OCI-LY1 (cell line): ENCODE measurements at regions not wholly inside any gene's neighbourhood (a gene's known extent, or its start where the extent isn't known, plus 50 kb on each side); places are given as distances from the start of the nearest gene placed in this dataset.

Experiments used
- H2AFZ ChIP-seq: fragments of 200-600 bp; sonication (generic), shearing (Covaris generic); 2 replicates; pipeline ENCODE4 v1.6.0; 2014; ENCODE audit warnings: antibody characterized with exemption, mild to moderate bottlenecking, low read length
- H3F3A ChIP-seq: fragments of 200-600 bp; sonication (generic), shearing (Covaris generic); 2 replicates; pipeline ENCODE4 v1.6.0; 2014; ENCODE audit warnings: mild to moderate bottlenecking, antibody characterized with exemption, low read length, moderate library complexity; ENCODE audit not compliant: insufficient read depth
- H3K27ac ChIP-seq: fragments of 200-600 bp; sonication (generic); 2 replicates; pipeline ENCODE4 v1.5.1; 2014; ENCODE audit warnings: low read length, mixed run types, mild to moderate bottlenecking, low read depth; ENCODE audit not compliant: poor library complexity, severe bottlenecking
- H3K27me3 ChIP-seq: fragments of 200-600 bp; sonication (generic); 2 replicates; pipeline ENCODE4 v1.6.0; 2014; ENCODE audit warnings: antibody characterized with exemption, mild to moderate bottlenecking, low read length, moderate library complexity; ENCODE audit not compliant: insufficient read depth
- H3K36me3 ChIP-seq: fragments of 200-600 bp; sonication (generic); 2 replicates; pipeline ENCODE4 v1.6.1; 2014; ENCODE audit warnings: mild to moderate bottlenecking, antibody characterized with exemption, low read length, moderate library complexity, mixed read lengths; ENCODE audit not compliant: insufficient read depth
- H3K4me1 ChIP-seq: fragments of 200-600 bp; sonication (generic); 2 replicates; pipeline ENCODE4 v1.5.1; 2014; ENCODE audit warnings: mild to moderate bottlenecking, low read length, moderate library complexity; ENCODE audit not compliant: insufficient read depth, severe bottlenecking
- H3K4me2 ChIP-seq: fragments of 200-600 bp; sonication (generic), shearing (Covaris generic); 2 replicates; pipeline ENCODE4 v1.6.1; 2014; ENCODE audit warnings: low read length
- H3K4me3 ChIP-seq: fragments of 200-600 bp; sonication (generic); 2 replicates; pipeline ENCODE4 v1.5.1; 2014; ENCODE audit warnings: low read length, low read depth, mild to moderate bottlenecking, mixed read lengths; ENCODE audit not compliant: poor library complexity, severe bottlenecking
- H3K79me2 ChIP-seq: fragments of 200-600 bp; shearing (Covaris generic); 2 replicates; pipeline ENCODE4 v1.6.1; 2016; ENCODE audit warnings: mixed run types, low read length, mixed read lengths; ENCODE audit not compliant: insufficient read depth
- H3K9ac ChIP-seq: fragments of 200-600 bp; sonication (generic), shearing (Covaris generic); 2 replicates; pipeline ENCODE4 v1.6.1; 2014; ENCODE audit warnings: mild to moderate bottlenecking, low read length, mixed read lengths
- H3K9me2 ChIP-seq: fragments of 200-600 bp; sonication (generic), shearing (Covaris generic); 2 replicates; pipeline ENCODE4 v1.6.1; 2014; ENCODE audit warnings: low read depth, mild to moderate bottlenecking, low read length, mixed read lengths
- H3K9me3 ChIP-seq: fragments of 200-600 bp; shearing (Covaris generic); 2 replicates; pipeline ENCODE4 v1.6.1; 2014; ENCODE audit warnings: low read length, mixed read lengths
- H4K20me1 ChIP-seq: fragments of 200-600 bp; sonication (generic), shearing (Covaris generic); 2 replicates; pipeline ENCODE4 v1.6.0; 2016; ENCODE audit warnings: mild to moderate bottlenecking, low read length; ENCODE audit not compliant: insufficient read depth
- EZH2 ChIP-seq: fragments of 200-600 bp; sonication (generic), shearing (Covaris generic); IDR thresholded peaks from 2 replicates; pipeline ENCODE4 v1.8.0; 2017; ENCODE audit warnings: borderline replicate concordance, mixed run types, mild to moderate bottlenecking, antibody characterized with exemption, low read length, moderate library complexity, mixed read lengths
- TF ChIP-seq, protein P1 (sequence below): fragments of 200-600 bp; sonication (generic), shearing (Covaris generic); IDR thresholded peaks from 2 replicates; pipeline ENCODE4 v1.5.1; 2017; ENCODE audit warnings: mild to moderate bottlenecking, antibody characterized with exemption, low read length, moderate library complexity, mixed read lengths

DNA sequence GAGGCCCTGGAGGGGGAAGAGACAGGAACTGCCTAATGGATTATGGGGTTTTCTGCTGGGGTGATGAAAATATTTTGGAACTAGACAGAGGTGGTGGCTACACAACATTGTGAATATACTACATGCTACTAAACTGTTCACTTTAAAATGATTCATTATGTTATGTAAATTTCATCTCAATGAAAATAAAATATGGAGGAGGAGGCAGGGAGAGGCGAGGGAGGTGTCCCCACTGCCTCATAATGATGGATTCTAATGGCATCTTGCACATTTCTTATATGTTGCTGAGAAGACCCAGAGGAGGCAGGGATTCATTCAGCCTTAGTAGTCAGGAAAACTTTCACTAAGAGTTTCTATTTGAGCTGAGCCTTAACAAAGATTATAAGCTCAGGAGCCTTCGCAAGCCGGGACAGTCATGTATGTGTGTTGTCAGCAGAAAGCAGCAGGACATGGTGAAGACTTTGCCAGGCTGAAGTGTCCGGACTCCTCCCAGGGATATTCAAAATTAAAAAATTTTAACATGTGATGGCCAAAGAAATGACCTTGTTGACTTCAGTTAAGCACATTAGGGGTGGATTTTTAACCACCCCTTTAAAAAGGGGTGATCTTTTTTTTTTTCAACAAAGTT is 158.6 kb upstream of the PCSK2 start:
- no peak overlapping the region for H3K27ac ChIP-seq
- H3K36me3 ChIP-seq = no peaks in the 10 kb centered on the region
- H2AFZ ChIP-seq = no peak overlapping the region
- H3F3A ChIP-seq = no peaks in the 10 kb centered on the region
- H3K4me2 ChIP-seq = no peak overlapping the region
- H3K27me3 ChIP-seq = no peaks in the 10 kb centered on the region
- H3K9me3 ChIP-seq = no peaks in the 10 kb centered on the region
- H3K4me1 ChIP-seq = no peaks in the 10 kb centered on the region
- TF ChIP-seq EZH2 = no peak
- TF ChIP-seq, protein P1, sequence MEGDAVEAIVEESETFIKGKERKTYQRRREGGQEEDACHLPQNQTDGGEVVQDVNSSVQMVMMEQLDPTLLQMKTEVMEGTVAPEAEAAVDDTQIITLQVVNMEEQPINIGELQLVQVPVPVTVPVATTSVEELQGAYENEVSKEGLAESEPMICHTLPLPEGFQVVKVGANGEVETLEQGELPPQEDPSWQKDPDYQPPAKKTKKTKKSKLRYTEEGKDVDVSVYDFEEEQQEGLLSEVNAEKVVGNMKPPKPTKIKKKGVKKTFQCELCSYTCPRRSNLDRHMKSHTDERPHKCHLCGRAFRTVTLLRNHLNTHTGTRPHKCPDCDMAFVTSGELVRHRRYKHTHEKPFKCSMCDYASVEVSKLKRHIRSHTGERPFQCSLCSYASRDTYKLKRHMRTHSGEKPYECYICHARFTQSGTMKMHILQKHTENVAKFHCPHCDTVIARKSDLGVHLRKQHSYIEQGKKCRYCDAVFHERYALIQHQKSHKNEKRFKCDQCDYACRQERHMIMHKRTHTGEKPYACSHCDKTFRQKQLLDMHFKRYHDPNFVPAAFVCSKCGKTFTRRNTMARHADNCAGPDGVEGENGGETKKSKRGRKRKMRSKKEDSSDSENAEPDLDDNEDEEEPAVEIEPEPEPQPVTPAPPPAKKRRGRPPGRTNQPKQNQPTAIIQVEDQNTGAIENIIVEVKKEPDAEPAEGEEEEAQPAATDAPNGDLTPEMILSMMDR = no peak
- H3K9ac ChIP-seq = no peak overlapping the region
- no peaks in the 10 kb centered on the region for H3K9me2 ChIP-seq
- no peak overlapping the region for H3K4me3 ChIP-seq
- H4K20me1 ChIP-seq = no peaks in the 10 kb centered on the region
- H3K79me2 ChIP-seq = no peaks in the 10 kb centered on the region

DNA sequence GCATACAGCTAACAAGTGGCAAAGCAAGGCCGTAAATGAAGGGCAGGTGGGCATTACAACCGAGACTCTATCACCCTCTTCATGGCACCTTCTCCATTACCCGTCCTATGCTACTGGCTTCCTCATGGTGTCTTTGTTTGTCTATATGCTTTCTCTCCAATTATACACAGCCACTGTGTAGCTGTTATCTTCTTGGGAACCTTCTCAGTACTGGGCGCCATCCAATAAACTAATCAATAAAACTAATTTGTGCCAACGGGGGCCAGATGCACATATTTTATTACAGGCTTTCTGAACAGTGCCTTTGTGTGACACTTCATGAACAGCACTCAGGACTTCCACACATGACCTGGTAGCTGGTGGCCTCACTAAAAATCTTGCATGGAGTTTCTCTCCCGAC is 149.8 kb upstream of the PCSK2 start:
- Histone ChIP-seq H3K79me2 (no peaks in the 10 kb centered on the region), H3K9me3 (no peaks in the 10 kb centered on the region), H2AFZ (no peak overlapping the region), H3K4me3 (no peak overlapping the region), H4K20me1 (no peaks in the 10 kb centered on the region), H3K9ac (no peak overlapping the region), H3K27ac (no peak overlapping the region), H3F3A (no peaks in the 10 kb centered on the region), H3K36me3 (no peaks in the 10 kb centered on the region), H3K4me2 (no peak overlapping the region), H3K9me2 (no peaks in the 10 kb centered on the region), H3K27me3 (no peaks in the 10 kb centered on the region), H3K4me1 (no peaks in the 10 kb centered on the region)
- no peak for TF ChIP-seq EZH2
- TF ChIP-seq, protein P1 = no peak

DNA sequence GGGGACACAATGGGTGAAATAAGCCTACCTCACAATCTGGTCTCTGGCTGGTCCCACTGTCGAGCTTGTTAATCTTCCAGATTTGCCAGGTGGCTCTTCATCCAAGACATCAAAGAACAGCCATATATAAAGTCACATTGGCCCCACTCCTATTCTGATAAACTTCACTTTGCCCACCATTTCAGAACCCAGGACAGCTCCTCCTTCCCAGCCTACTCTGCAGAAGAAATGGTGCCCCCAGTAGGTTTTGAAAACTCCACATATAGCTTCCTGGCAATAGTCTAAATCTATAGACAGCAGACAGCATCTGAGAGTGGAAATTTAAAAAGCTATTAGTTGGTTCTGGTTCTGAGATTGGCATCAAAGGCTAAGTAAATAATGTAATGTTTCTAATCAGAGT is 143.1 kb upstream of the PCSK2 start:
- no peaks in the 10 kb centered on the region for H3K4me1 ChIP-seq
- no peaks in the 10 kb centered on the region for H3K9me2 ChIP-seq
- H3F3A ChIP-seq = no peaks in the 10 kb centered on the region
- H3K36me3 ChIP-seq = no peaks in the 10 kb centered on the region
- H3K4me2 ChIP-seq = no peak overlapping the region
- no peak overlapping the region for H3K4me3 ChIP-seq
- no peaks in the 10 kb centered on the region for H4K20me1 ChIP-seq
- no peaks in the 10 kb centered on the region for H3K27me3 ChIP-seq
- no peak overlapping the region for H3K9ac ChIP-seq
- no peak overlapping the region for H2AFZ ChIP-seq
- no peaks in the 10 kb centered on the region for H3K9me3 ChIP-seq
- no peak overlapping the region for H3K27ac ChIP-seq
- no peak for TF ChIP-seq EZH2
- TF ChIP-seq, protein P1 = no peak
- H3K79me2 ChIP-seq = no peaks in the 10 kb centered on the region
